HUES64 (cell line): ENCODE measurements at regions not wholly inside any gene's neighbourhood (a gene's known extent, or its start where the extent isn't known, plus 50 kb on each side); places are given as distances from the start of the nearest gene placed in this dataset.

Experiments
- H3K27ac ChIP-seq: 2 replicates; pipeline ENCODE4 v1.7.0; 2013; ENCODE audit warnings: low read depth, low read length, inconsistent platforms
- H3K27me3 ChIP-seq: 2 replicates; pipeline ENCODE4 v1.6.1; 2013; ENCODE audit warnings: mild to moderate bottlenecking, low read length; ENCODE audit not compliant: insufficient read depth
- H3K36me3 ChIP-seq: 2 replicates; pipeline ENCODE4 v1.6.1; 2013; ENCODE audit warnings: mild to moderate bottlenecking, low read length; ENCODE audit not compliant: insufficient read depth
- H3K4me1 ChIP-seq: 2 replicates; pipeline ENCODE4 v1.6.1; 2013; ENCODE audit warnings: mild to moderate bottlenecking, low read length, moderate library complexity; ENCODE audit not compliant: insufficient read depth
- H3K4me3 ChIP-seq: 2 replicates; pipeline ENCODE4 v1.5.1; 2013; ENCODE audit warnings: mild to moderate bottlenecking, low read length, moderate library complexity
- H3K9ac ChIP-seq: 2 replicates; pipeline ENCODE4 v1.6.1; 2013; ENCODE audit warnings: mild to moderate bottlenecking, low read depth, low read length
- H3K9me3 ChIP-seq: 2 replicates; pipeline ENCODE4 v1.6.1; 2013; ENCODE audit warnings: low read depth, low read length; ENCODE audit not compliant: insufficient read depth
- WGBS: fragments of 150-250, 120-280 bp; methylation state at CpG from one replicate; pipeline ENCODE4 v1.1.7; 2013; ENCODE audit warnings: missing lambda C conversion rate; 5-methylcytosine and 5-hydroxymethylcytosine counted together

GRCh38 chr15:47356297-47356696 is 361.0 kb upstream of the SEMA6D start:
- H3K4me1 ChIP-seq, result no peaks in the 10 kb centered on the region
- no peaks in the 10 kb centered on the region for H3K27me3 ChIP-seq
- H3K4me3 ChIP-seq, result no peak overlapping the region
- 100% methylated on average over 1 of the region's 2 CpGs for WGBS
- no peaks in the 10 kb centered on the region for H3K36me3 ChIP-seq
- no peak overlapping the region for H3K27ac ChIP-seq
- H3K9ac ChIP-seq, result no peak overlapping the region
- no peaks in the 10 kb centered on the region for H3K9me3 ChIP-seq

DNA sequence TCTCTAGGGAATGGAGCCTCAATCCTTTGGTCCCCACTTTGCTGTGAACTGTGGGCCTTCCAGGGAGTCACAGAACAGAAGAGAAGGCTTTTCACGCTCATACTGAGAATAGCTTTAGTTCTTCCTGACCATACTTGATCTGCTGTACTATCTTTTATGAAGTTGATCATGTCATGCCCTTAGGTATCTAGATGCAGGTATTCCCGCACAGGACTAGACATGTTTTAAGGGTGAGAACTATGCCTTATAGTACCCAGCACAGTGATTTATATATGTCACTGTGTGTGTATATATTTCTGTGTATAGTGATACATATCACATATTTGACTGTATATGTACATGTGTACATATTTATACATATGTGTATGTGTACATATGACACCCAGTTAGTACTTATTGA is 358.4 kb upstream of the SEMA6D start:
- Histone ChIP-seq H3K36me3 (no peaks in the 10 kb centered on the region), H3K9me3 (no peaks in the 10 kb centered on the region), H3K4me3 (no peak overlapping the region), H3K27me3 (no peaks in the 10 kb centered on the region), H3K27ac (no peak overlapping the region), H3K9ac (no peak overlapping the region), H3K4me1 (no peaks in the 10 kb centered on the region)
- 50% methylated on average over 2 of the region's 2 CpGs for WGBS

DNA sequence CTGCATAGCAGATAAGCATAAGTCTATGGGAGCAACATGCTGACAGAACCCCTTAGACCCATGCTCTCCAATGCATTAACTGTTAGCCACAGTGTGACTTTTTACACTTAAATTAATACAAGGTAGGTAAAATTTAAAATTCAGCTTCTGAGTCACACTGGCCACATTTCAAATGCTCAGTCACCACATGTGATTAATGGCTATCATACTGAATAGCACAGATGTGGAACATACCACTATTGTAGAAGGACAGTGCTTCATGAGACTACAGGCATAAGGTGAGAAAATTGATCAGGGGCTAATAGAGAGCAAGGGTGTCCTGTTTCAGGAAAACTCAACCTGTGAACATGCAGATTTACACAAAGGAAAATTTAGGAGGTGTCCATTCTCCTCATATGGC is 357.0 kb upstream of the SEMA6D start:
- no peaks in the 10 kb centered on the region for H3K36me3 ChIP-seq
- no peaks in the 10 kb centered on the region for H3K9me3 ChIP-seq
- no peak overlapping the region for H3K27ac ChIP-seq
- 0 out of 2 replicates have a peak, but pooled peaks cover 4% of the 10 kb centered on the region for H3K4me1 ChIP-seq
- H3K27me3 ChIP-seq, result no peaks in the 10 kb centered on the region
- no peak overlapping the region for H3K4me3 ChIP-seq
- no peak overlapping the region for H3K9ac ChIP-seq

GRCh38 chr15:47362118-47362905 is 355.0 kb upstream of the SEMA6D start:
- no peak overlapping the region for H3K9ac ChIP-seq
- H3K9me3 ChIP-seq, result no peaks in the 10 kb centered on the region
- no peak overlapping the region for H3K4me3 ChIP-seq
- H3K27me3 ChIP-seq, result no peaks in the 10 kb centered on the region
- H3K27ac ChIP-seq, result no peak overlapping the region
- 0 out of 2 replicates have a peak, but pooled peaks cover 4% of the 10 kb centered on the region for H3K4me1 ChIP-seq
- WGBS, result 93% methylated on average over 8 of the region's 8 CpGs
- no peaks in the 10 kb centered on the region for H3K36me3 ChIP-seq

GRCh38 chr15:47363653-47364052 is 353.7 kb upstream of the SEMA6D start:
- no peak overlapping the region for H3K9ac ChIP-seq
- H3K4me3 ChIP-seq, result no peak overlapping the region
- WGBS, result 95% methylated on average over 4 of the region's 5 CpGs
- H3K4me1 ChIP-seq, result 0 out of 2 replicates have a peak, but pooled peaks cover 4% of the 10 kb centered on the region
- no peaks in the 10 kb centered on the region for H3K27me3 ChIP-seq
- no peaks in the 10 kb centered on the region for H3K36me3 ChIP-seq
- H3K9me3 ChIP-seq, result no peaks in the 10 kb centered on the region
- no peak overlapping the region for H3K27ac ChIP-seq

- no peaks in the 10 kb centered on the region for H3K36me3 ChIP-seq
- WGBS, result 85% methylated on average over 9 of the region's 9 CpGs
- H3K27me3 ChIP-seq, result no peaks in the 10 kb centered on the region
- H3K4me3 ChIP-seq, result no peak overlapping the region
- 0 out of 2 replicates have a peak, but pooled peaks cover 4% of the 10 kb centered on the region for H3K4me1 ChIP-seq
- no peak overlapping the region for H3K9ac ChIP-seq
- no peak overlapping the region for H3K27ac ChIP-seq
- no peaks in the 10 kb centered on the region for H3K9me3 ChIP-seq
Measured at GRCh38 chr15:47364230-47365141, 352.8 kb upstream of the SEMA6D start.

GRCh38 chr15:47366884-47367283 is 350.4 kb upstream of the SEMA6D start:
- H3K36me3 ChIP-seq, result no peaks in the 10 kb centered on the region
- no peaks in the 10 kb centered on the region for H3K27me3 ChIP-seq
- 0 out of 2 replicates have a peak, but pooled peaks cover 4% of the 10 kb centered on the region for H3K4me1 ChIP-seq
- no peak overlapping the region for H3K27ac ChIP-seq
- no peak overlapping the region for H3K4me3 ChIP-seq
- H3K9me3 ChIP-seq, result no peaks in the 10 kb centered on the region
- no peak overlapping the region for H3K9ac ChIP-seq
- 95% methylated on average over 2 of the region's 2 CpGs for WGBS

GRCh38 chr15:47367726-47368390 is 349.4 kb upstream of the SEMA6D start:
- Histone ChIP-seq H3K4me1 (0 out of 2 replicates have a peak, but pooled peaks cover 4% of the 10 kb centered on the region), H3K27me3 (no peaks in the 10 kb centered on the region), H3K9ac (no peak overlapping the region), H3K36me3 (no peaks in the 10 kb centered on the region), H3K9me3 (no peaks in the 10 kb centered on the region), H3K27ac (no peak overlapping the region), H3K4me3 (no peak overlapping the region)
- 91% methylated on average over 3 of the region's 3 CpGs for WGBS

DNA sequence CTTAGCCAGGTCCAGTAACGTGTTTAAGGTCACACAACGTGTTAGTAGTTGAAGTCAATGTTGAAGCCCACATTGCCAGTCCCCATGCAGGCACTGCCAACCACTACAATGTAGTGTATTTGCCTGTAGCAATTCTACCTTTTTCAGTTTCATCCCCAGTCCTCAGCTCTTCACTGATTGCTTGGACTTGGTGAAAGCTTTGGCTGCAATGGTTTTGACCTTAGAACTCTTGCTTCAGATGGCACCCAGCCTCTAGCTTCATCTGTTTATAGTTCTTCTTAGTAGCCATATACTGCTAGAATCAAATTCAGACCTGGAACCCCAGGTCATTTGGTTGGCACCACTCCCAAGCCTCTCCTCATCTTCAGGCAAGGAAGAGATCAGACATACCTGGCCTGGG is 345.4 kb upstream of the SEMA6D start:
- Histone ChIP-seq H3K36me3 (no peaks in the 10 kb centered on the region), H3K4me1 (no peaks in the 10 kb centered on the region), H3K27ac (no peak overlapping the region), H3K27me3 (no peaks in the 10 kb centered on the region), H3K9ac (no peak overlapping the region), H3K4me3 (no peak overlapping the region), H3K9me3 (no peaks in the 10 kb centered on the region)
- WGBS, result 76% methylated on average over 2 of the region's 2 CpGs

GRCh38 chr15:47374222-47374621 is 343.1 kb upstream of the SEMA6D start:
- Histone ChIP-seq H3K36me3 (no peaks in the 10 kb centered on the region), H3K9ac (no peak overlapping the region), H3K27me3 (no peaks in the 10 kb centered on the region), H3K27ac (no peak overlapping the region), H3K4me3 (no peak overlapping the region), H3K4me1 (no peaks in the 10 kb centered on the region), H3K9me3 (no peaks in the 10 kb centered on the region)
- 20% methylated on average over 1 of the region's 1 CpG for WGBS

GRCh38 chr15:47376190-47376589 is 341.1 kb upstream of the SEMA6D start:
- 96% methylated on average over 3 of the region's 3 CpGs for WGBS

More at GRCh38 chr15:47376190-47376589, 341.1 kb upstream of the SEMA6D start:
- no peak overlapping the region for H3K27ac ChIP-seq
- no peak overlapping the region for H3K4me3 ChIP-seq
- no peaks in the 10 kb centered on the region for H3K27me3 ChIP-seq
- H3K4me1 ChIP-seq, result no peaks in the 10 kb centered on the region
- H3K9ac ChIP-seq, result no peak overlapping the region
- H3K9me3 ChIP-seq, result no peaks in the 10 kb centered on the region
- no peaks in the 10 kb centered on the region for H3K36me3 ChIP-seq
